Suprapubic skin (tissue), 4 donors: ENCODE measurements at regions not wholly inside any gene's neighbourhood (a gene's known extent, or its start where the extent isn't known, plus 50 kb on each side); places are given as distances from the start of the nearest gene placed in this dataset.

Experiments used
- CTCF ChIP-seq, 2 donors: fragments of 200-600 bp in 1 of 2; fragments of 450-650 bp in 1 of 2; sonication (generic) in 1 of 2; IDR thresholded peaks; one replicate each; pipeline ENCODE4 v1.5.1; 2016 to 2019; ENCODE audit warnings: antibody characterized with exemption in 2 of 2, mild to moderate bottlenecking in 1 of 2, moderate library complexity in 1 of 2
- POLR2A ChIP-seq, 2 donors: fragments of 450-650 bp; IDR thresholded peaks; one replicate each; pipeline ENCODE4 v1.6.1; 2017; ENCODE audit warnings: antibody characterized with exemption in 2 of 2, mild to moderate bottlenecking in 2 of 2, moderate library complexity in 2 of 2
- POLR2AphosphoS5 ChIP-seq, 3 donors: sonication (generic); formaldehyde crosslinking; IDR thresholded peaks; one replicate each; pipeline ENCODE4 v1.6.1; 2017; ENCODE audit warnings: antibody characterized with exemption in 3 of 3

GRCh38 chr7:126202177-126202576 is 1050.6 kb downstream of the GRM8 start:
- no peak for TF ChIP-seq CTCF (IDR thresholded peaks at IDR 0.05)
- no peak for TF ChIP-seq POLR2A (IDR thresholded peaks at IDR 0.05)
- TF ChIP-seq POLR2AphosphoS5 (IDR thresholded peaks at IDR 0.05) = no peak
